PFSK-1 (cell line): ENCODE measurements at regions not wholly inside any gene's neighbourhood (a gene's known extent, or its start where the extent isn't known, plus 50 kb on each side); places are given as distances from the start of the nearest gene placed in this dataset.

Experiments used
- POLR2AphosphoS5 ChIP-seq: IDR thresholded peaks from 2 replicates; pipeline ENCODE4 v1.6.1; 2012; ENCODE audit warnings: low read depth, mild to moderate bottlenecking, control low read depth, low read length, moderate library complexity
- TAF1 ChIP-seq: IDR thresholded peaks from 2 replicates; pipeline ENCODE4 v1.6.1; 2012; ENCODE audit warnings: low read length, control low read depth, borderline replicate concordance; ENCODE audit not compliant: insufficient read depth
- TF ChIP-seq, protein P1 (sequence below), 2 experiments: IDR thresholded peaks; 2 replicates each; pipeline versions ENCODE4 v1.6.1 to v1.8.0; 2011 to 2012; ENCODE audit warnings: low read depth in 2 of 2, low read length in 2 of 2, control low read depth in 1 of 2, inconsistent platforms in 1 of 2, mild to moderate bottlenecking in 1 of 2, moderate library complexity in 1 of 2; ENCODE audit not compliant: insufficient read depth in 1 of 2

DNA sequence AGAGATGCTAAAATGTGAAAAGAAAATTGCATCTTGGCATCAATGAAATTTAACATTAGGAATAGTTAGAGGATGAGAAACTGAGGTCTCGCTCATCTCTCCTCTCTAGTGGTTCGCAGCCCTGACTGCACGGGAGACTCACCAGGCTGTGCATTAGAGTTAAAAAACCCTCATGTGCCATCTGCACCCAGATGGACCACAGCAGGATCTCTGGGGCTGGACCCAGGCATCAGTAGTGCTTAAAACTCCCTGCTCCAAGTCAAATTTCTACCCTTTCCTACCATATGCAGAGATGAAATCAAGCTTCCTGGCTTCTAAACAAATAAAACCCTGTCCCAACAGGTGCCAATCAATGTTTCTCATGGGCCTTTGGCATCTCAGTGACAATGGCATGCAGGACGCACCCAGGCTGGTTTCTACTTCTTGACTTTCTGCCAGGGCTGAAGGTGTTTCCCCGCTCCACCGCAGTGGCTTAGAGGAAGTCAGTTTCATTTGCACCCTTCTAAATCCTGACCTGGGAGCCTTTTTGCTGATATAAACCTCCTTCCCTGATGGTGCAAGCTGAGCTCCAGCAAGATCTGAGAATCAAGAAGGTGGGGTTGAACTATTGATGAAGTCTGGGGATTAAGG, 132.6 kb downstream of the NSG2 start:
- TF ChIP-seq TAF1 = no peak
- TF ChIP-seq, protein P1, sequence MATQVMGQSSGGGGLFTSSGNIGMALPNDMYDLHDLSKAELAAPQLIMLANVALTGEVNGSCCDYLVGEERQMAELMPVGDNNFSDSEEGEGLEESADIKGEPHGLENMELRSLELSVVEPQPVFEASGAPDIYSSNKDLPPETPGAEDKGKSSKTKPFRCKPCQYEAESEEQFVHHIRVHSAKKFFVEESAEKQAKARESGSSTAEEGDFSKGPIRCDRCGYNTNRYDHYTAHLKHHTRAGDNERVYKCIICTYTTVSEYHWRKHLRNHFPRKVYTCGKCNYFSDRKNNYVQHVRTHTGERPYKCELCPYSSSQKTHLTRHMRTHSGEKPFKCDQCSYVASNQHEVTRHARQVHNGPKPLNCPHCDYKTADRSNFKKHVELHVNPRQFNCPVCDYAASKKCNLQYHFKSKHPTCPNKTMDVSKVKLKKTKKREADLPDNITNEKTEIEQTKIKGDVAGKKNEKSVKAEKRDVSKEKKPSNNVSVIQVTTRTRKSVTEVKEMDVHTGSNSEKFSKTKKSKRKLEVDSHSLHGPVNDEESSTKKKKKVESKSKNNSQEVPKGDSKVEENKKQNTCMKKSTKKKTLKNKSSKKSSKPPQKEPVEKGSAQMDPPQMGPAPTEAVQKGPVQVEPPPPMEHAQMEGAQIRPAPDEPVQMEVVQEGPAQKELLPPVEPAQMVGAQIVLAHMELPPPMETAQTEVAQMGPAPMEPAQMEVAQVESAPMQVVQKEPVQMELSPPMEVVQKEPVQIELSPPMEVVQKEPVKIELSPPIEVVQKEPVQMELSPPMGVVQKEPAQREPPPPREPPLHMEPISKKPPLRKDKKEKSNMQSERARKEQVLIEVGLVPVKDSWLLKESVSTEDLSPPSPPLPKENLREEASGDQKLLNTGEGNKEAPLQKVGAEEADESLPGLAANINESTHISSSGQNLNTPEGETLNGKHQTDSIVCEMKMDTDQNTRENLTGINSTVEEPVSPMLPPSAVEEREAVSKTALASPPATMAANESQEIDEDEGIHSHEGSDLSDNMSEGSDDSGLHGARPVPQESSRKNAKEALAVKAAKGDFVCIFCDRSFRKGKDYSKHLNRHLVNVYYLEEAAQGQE (IDR thresholded peaks at IDR 0.05; ENCODE audit: insufficient read depth in 1 of 2, low read depth in 2 of 2, low read length in 2 of 2) = no peak
- no peak for TF ChIP-seq POLR2AphosphoS5
